Erythroblast (primary cell): ENCODE measurements at regions not wholly inside any gene's neighbourhood (a gene's known extent, or its start where the extent isn't known, plus 50 kb on each side); places are given as distances from the start of the nearest gene placed in this dataset.

ENCODE experiments used
- GATA1 ChIP-seq: IDR thresholded peaks from 2 replicates; pipeline ENCODE4 v1.6.1; 2011; ENCODE audit warnings: low read depth, mild to moderate bottlenecking, control low read depth, low read length, moderate library complexity
- POLR2A ChIP-seq: IDR thresholded peaks from 2 replicates; pipeline ENCODE4 v1.6.1; 2011; ENCODE audit warnings: mild to moderate bottlenecking, low read length

DNA sequence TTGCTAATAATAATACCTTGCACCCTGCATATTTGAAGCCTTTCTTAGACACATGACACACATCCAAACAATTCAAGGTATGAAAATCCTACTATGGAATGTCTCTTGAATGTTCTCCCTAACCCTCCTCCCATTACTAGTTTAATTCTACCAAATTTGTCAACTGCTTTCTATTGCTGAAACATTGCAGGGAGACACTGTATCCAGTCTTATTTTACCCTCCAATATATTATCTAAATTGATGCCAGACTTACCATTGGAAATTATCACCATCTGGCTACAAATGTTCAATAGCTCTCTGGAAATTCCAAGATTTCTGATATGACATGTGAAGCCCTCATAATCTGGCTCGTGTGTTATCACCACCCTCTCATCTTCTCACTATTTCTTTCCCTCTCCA lies 1027.3 kb upstream of the CITED2 start:
- TF ChIP-seq POLR2A = no peak
- no peak for TF ChIP-seq GATA1
